UCSD-AML1 (cell line): ENCODE measurements at regions not wholly inside any gene's neighbourhood (a gene's known extent, or its start where the extent isn't known, plus 50 kb on each side); places are given as distances from the start of the nearest gene placed in this dataset.
A peak's percentile ranks its signal among the peaks of the same experiment; 100 is the strongest.

Experiments used
- DNase-seq: peaks from one replicate; lab custom pipeline; 2025; ENCODE audit not compliant: unreplicated experiment; lab: John Stamatoyannopoulos, UW

DNA sequence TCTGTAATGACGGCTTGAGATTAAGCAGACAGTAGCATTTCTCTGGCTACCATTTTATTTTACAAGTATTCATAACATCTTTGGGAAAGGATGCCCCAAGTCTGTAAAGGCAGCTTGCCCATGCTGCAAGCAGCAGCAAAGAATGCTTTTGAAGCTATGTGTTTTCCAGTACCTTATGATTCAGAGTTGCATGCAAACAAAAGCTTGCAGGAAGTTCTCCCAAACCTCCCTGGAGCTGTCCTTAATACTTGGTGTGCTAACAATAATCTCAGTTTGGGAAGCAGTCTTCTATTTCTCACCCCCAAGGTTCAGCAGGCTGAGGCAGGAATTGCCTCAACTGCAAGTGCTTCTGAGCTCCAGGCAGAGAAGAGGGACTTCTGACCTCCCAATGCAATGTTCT lies 60.8 kb downstream of the CCNA1 start:
- DNase-seq = no peak

DNA sequence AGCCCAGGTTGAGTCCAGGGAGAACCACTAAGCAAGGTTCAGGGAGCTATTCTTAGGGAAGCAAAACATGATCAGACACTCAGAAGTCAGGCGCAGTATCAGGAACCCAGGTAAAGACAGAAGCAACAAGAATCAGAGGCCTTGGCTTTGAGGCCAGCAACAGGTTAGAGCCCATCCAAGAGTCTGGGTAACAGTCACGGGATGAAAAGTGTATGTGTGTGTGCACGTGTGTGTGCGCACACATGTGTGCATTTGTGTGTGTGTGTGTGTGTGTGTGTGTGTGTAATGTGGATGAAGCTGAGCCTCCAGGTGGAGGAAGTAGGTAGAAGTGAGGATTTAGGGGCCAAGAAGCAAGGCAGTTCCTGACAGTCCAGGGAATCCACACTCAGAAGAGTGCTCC lies 63.1 kb downstream of the CCNA1 start:
- DNase-seq = no peak

DNA sequence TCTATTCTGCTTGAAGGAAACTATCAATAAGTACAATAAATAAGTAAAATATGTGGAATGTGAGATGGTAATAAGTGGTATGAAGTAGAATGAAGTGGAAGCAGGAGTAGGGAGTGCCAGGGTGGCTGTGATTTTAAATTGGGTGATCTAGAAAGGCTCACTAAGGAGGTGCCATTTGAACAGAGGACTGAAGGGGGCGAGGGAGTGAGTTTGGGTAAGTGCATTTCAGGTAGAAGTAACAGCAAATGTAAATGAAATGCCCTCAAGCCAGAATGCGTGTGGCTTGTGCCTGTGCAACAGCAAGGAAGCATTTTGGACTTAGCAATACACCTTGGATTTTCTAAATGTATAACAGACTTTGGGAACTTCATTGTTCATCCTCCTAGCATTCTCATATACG lies 77.1 kb downstream of the CCNA1 start:
- no peak for DNase-seq

DNA sequence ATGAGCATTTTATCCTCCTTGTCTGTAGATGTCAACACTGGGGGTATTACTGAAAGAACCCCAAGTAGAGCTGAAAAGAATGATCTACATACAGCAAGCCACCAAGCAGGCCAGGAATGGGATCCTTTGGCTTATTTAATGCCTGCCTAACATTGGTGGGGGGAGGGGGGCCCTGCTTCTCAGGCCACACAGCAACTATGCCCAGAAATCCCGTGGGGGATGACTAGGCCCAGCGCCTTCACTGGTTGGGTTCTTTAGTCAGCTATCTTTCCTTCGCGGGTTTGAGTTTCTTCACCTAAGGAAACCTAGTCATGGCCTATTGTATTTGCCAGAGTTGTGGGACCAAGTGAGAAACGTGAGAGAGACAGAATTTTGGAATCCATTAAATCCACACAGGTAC lies 80.5 kb downstream of the CCNA1 start:
- no peak for DNase-seq

DNA sequence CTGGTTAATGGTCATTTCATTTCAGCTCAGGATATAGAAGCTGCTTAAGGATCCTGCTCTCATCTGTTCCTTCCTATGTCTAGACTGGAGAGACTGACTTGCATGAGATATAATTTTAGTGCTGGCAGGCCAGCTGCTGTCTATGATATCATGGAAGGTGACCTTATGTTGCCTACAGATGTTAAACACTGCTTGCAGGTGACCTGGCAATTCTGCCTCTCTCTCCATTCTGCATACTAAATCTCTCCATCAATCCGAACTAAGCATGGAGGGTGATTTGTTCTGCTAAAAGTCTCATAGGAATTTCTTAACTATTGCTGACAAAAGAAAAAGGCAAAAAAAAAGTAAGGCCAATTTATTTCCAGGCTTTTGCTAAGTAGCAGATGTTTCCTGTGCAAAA lies 81.0 kb downstream of the CCNA1 start:
- no peak for DNase-seq

DNA sequence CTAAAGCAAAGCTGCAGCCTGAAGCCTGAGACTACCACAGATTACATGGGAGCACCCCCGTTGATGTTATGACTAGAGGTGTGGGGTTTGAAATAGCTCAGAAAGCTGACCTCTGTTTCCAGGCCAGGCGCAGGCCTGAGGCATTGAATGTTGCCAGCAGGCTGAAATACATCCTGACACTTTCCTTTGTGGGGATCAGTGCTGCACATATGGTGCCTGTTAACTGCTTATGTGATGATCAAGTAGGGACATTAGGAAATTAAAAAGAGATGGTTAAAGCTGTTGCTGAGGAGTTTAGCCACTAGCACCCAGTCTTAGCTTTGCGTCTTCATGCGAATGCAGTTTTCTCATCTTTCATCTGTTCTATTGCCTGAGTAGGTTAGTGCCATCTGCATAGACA lies 83.2 kb downstream of the CCNA1 start:
- no peak for DNase-seq

DNA sequence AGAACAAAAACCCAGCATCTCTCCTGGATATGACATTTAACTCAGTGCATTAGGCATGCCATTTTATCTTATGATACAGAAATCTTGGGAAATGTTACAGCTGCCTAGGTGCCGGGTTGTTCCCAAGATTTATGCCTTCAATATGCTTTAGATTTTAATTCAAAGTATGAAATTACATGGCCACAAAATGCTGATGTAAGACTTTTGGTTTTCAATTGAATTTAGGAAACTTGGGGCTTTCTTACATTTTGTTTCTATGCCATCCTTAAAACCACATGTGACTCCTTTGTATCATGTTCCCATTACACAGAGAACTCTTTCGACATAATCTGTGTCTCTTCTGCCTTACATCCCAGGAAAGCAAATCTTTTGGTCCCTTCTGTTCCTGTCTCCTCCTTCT lies 83.9 kb downstream of the CCNA1 start:
- no peak for DNase-seq

DNA sequence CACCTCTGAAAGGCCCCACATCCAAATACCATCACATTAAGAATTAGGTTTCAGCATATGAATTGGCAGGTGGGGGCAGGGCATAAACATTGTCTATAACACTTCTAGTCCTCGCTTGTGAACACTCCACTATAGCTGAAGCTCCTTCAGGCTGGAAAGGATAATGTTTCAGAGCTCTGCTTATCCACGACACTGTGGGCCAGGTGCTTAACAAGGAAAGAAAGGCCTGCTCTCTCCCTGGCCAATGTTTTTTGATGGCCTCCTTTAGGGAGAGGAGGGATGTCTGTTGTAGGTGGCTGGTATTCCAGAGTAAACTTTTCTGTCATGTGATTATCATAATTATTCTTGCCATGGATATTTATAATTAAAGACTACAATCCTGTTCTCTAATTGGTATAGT lies 86.4 kb downstream of the CCNA1 start:
- no peak for DNase-seq

DNA sequence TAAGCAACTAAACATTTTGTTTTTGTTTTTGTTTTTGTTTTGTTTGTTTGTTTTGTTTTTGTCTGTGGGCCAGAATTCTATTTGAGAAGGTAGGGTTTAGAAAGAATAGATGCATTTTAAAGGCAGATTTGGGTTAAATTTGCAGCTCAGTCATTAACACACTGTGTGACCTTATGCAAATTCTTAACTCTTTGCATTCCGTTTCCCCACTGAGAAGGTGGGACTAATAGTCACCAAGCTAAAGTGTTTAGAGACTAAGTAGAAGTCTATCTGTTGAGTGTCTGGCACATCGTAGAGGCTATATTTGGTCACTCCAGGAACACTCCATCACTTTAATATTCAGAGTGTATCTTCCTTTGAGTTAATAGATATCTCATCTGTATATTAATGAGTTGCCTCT lies 87.1 kb downstream of the CCNA1 start:
- no peak for DNase-seq

DNA sequence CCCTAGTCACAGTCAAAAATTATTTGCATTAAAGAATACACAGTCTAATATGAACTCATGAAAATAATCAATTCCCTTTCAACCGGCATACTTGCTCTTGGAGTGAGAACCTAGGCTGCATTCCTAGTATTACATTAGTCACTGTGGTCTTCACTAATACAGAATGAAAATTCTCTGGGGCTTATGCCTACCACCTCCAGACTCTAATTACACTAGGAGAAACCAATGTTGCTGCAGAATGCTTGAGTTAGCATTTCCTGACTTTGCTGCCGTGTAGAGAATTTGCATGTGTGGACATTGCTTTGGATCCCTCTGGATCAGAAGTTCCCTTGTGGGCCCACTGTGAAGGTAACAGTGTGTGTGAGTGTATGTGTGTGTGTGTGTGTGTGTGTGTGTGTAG lies 87.8 kb downstream of the CCNA1 start:
- DNase-seq = no peak

DNA sequence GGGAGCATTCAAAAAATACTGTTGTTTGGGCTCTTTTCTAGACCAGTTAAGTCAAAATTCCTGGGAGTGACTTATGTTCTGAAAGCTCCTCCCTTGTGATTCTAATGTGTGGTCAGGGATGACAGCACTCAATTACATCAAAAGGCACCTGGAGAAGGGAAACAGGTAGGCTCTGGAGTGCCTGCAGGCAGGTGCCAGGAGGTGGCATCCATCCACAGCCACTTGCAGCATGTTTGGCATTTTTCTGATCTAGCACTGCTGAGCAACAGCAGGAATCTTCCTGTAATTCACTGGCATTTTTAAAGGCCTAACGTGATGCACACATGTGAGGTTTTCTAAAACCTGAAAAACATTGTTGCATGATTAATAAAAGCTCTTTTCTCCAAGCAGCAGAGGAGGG lies 94.6 kb downstream of the CCNA1 start:
- no peak for DNase-seq

DNA sequence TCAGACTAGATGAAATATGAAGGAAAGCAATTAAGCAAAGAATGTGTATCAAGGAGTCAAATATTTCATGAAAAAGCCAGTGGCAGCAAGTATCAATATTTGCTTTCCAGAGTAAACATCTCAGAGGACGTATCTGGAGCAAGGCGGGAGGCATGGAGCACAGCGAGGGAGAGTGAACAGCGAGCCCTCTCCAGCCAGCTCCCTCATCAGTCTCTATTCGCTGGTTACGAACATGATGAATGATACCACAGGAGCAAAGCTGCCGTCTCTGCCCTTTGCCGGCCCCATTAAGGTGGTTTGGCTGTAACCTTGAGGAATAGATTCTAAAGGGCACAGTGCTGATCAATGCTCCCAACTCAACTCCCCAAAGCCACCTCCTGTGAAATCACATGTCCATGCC lies 95.8 kb downstream of the CCNA1 start:
- DNase-seq = no peak

DNA sequence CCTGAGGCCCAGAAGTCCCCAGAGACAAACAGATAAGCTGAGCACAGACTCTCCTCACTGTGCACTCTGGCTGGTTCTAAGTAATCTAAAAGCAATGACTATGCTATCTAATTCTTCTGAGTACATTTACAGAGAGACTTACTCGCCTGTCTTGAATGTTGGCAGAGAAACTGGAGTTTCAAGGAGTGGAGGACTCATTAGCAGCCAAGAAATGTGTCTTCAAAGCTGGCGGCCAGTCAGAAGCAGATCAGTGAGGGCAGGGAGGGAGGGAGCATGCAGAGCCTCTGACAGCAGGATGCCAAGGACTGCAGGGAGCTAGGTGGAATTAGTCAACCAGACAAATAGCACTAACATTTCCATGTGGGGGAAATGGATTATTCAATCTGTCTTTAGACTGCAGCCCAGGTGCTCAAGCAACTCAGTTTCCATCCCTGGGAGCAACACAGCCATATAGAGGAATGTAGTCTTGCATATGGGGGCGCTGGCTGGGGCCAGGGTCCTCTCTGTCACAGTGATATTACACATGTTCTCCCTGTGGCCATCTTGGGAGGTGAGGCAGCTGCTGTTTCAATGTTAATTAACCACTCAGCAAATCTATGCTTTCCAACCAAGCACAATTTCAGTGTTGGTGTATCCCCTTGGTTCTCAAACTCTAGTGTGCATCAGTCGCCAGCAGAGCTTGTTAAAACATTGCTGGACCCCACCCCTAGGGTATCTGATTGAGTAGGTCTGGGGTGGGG lies 97.9 kb downstream of the CCNA1 start:
- no peak for DNase-seq

DNA sequence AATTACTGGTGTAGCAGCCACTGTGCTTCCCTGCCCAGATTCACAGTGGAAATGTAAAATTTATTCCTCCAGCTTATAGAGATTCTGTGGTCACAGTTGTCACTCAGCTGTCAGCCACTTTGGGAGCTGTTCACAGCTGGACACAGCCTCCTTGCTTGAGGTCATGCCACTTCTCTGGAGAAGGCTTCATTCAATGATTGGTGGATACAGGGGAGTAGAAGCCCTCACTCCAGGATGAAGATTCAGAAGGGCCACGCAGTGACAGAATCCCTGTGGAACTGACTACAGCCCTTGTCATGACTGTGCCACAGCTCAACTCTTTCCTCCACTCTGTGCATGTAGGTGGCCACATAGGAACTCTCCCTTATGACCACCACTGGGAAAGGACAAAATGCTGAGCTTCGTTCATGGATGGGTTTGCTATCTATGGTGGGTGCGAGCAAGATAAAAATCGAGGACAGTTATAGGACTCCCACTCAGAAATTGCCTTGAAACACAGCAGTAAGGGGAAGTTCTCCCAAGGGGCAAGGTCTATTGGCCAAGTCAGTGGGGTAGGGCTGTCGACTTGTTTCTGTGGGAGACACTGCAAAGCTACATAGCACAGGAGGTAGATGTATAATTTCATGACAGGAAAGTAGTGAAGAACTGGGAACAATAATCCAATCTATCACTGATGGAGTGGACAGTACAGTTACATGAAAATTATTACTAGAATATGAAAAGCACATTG lies 98.7 kb downstream of the CCNA1 start:
- peak; percentile 17 for DNase-seq

DNA sequence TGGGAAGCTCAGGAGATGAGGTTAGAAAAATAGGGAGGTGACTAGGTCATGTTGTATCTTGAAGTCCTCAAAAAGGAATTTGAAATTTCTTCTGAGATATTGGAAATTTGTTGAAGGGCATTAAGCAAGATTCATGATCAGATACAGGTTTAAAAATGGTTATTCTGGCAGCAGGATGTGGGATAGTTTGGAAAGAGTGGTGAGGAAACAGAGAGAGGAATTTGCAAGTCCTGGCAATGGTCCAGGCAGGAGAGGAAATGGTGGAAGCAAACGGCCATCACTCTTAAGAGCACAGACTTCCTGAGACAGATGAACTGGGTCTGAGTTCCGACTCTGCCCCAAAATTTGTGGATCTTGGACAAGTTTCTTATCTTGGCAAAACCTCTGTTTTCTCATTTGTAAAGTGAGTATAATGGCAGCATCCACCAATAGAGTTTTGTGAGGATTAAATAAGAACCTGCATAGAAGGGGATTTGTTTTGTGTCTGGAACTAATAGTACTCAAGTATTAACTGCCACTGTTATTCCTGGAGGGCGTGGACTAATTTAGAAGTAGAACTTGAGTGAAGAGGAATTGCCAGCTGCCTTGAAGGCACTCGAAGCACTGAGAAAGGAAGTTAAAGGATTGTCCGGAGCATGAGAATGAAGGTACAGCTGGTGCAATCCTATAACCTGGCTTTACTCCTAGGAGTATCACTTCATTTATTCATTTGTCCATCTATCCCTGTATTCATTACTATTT lies 99.6 kb downstream of the CCNA1 start:
- peak; percentile 49 for DNase-seq

DNA sequence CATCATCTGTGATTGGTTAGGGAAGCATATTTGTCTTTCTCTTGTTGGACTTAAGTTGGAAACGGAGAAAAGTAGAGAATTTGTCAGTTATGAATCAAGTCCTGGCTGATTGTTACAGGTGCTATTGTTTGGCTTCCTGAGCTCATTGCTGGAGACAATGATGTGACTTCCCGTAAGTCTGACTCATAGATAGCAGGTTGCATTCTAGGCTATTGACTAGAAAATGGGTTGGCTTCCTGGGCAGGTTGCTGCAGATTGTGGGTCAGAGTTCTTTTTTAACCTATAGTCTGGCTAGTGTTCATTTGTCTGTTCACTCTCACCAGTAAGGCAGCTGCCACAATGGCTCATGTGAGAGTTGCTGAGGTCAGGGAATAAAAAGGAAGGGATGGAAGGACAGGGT lies 101.5 kb downstream of the CCNA1 start:
- no peak for DNase-seq

DNA sequence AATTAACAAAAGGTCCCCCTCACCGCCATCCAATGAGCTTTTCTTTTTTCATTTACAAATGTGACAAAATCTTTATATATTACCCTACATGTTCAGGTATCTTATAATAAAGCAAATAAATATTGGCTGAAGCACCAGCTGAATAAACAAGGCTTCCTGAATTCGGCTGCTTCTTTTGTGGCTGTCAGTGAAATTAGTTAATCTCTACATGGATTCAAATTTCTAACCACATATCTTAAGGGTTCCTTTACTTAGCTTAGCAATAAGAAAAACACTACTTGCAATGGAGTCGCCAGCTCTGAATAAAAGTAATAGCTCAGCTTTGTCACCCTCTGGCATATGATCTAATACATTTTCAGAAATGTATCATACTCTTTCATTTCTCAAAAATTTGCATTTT lies 104.3 kb downstream of the CCNA1 start:
- DNase-seq = no peak

DNA sequence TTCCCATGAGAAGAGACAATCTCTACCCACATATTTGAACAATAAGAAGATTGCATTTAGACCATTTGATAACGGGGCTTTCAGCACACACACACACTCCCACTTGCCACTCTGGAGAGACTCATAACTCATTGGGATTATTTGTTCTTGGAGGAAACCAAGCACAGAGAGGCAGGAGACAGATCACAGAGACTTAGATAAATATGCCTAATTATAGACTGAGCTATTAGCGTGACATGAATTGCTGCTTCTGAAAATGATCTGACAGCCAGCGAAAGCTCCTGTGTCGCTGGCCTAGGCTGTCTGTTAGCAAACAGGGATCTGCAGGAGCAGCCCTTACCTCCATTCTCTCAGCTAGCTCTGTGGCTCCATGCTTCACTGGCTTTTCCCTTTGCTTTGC lies 111.4 kb downstream of the CCNA1 start:
- no peak for DNase-seq

DNA sequence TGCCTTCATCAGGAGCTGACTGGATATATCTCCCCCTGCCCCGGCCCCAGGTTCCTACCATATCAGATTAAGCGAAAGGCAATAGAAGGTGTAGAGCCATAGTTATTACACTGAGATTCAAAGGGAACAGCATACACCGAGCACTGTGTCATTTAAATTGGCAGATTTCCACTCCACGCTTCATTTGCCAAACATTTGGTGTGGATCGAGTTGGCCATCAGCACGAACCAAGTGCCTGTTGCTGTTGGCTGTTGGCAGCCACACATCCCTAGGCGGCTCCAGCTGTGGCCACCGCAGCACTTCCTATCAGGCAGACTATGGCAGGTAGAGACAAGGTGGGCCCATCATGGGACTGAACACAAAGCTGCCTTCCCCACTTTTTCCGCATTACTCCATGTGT lies 115.8 kb downstream of the CCNA1 start:
- no peak for DNase-seq

DNA sequence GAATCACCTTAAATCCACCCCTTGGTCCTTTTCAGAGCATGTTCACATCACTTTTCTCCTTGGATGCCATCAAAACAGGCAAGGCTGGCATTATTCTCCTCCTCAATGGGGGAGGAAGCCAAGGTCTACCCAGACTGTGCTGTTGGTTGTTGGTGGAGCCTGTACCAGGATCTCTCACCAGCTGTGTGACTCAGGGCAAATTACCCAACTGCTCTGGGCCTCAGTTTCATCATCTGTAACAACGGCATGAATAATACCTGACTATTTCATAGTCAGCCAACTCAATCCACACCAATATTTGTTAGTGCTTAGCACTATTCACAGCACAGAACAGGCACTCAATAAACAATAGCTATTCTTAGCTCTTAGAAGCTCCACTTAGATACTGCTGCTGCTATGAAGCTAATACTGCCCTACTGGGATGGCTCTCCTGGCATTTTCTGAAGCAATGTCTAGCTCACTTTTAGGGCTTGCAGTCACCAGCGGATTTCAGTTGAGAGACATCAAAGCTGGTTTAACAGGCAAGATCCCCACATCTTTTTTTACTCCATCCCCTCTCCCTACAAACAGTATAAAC lies 116.9 kb downstream of the CCNA1 start:
- no peak for DNase-seq

DNA sequence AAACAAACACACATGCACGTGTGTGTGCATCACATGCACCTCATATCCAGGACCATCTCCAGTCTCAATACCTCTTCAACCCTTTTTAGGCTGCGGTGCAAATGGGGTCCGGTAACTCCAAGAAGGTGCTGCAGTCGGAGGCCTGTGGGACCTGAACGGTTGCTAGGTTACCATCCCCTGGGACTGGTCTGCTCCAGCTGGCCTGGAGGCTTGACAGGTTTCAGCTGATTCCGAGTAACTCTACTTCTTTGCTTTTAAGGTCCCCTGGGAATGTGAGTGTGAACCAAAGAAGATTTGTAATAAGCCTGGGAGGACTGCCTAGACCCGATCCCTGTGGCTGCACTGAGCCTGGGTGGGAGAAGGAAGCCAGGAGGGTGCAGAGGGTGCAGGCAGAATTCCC lies 117.5 kb downstream of the CCNA1 start:
- no peak for DNase-seq

DNA sequence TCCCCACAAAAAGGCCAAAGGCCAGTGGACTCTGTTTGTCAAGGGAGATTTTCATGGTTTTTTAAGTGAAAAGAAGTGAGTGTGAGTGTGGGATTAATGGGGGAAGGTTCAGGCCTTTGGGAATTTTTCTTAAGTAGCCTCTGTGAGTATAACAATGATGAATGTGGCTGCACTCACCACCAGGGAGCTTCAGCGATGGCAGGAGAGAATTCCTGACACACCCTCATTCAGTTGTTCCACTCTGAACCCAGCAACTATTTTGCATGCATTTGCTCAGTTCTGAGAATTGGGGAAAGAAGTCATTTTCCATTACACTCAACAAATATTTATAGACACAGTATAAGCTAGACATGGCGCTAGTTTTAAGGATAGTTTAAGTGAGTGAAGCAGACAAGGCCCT lies 117.9 kb downstream of the CCNA1 start:
- DNase-seq = no peak
